ENCODE measurements at regions not wholly inside any gene's neighbourhood (a gene's known extent, or its start where the extent isn't known, plus 50 kb on each side); places are given as distances from the start of the nearest gene placed in this dataset.
A peak's percentile ranks its signal among the peaks of the same experiment; 100 is the strongest.

- Histone ChIP-seq H3K27me3 (no peaks in the 10 kb centered on the region), H4K20me1 (no peaks in the 10 kb centered on the region), H3K4me2 (peak overlapping the region in 1 of 11 experiments; percentile 65; a peak in 4 of 22 replicates), H3K36me3 (no peaks in the 10 kb centered on the region), H3K4me3 (no peak overlapping the region), H3K27ac (no peak overlapping the region), H3K4me1 (peaks cover 0 to 44% (median 31%) of the 10 kb centered on the region in 10 experiments; a peak in 14 of 20 replicates), H3K9me3 (replicated peaks in 1 of 11) (peaks cover 3 to 31% (median 25%) of the 10 kb centered on the region in 11 experiments; a peak in 19 of 22 replicates), H3K9ac (no peak overlapping the region)
- no peak for TF ChIP-seq Cebpa-rat (IDR thresholded peaks at IDR 0.05)
Observed at GRCh38 chr2:118697781-118698180, 149.7 kb downstream of the EN1 start.

GRCh38 chr2:118696786-118697465 is 150.5 kb downstream of the EN1 start:
- TF ChIP-seq Cebpa-rat (IDR thresholded peaks at IDR 0.05) = no peak
- peaks cover 0 to 44% (median 31%) of the 10 kb centered on the region in 10 experiments; a peak in 14 of 20 replicates for H3K4me1 ChIP-seq
- no peak overlapping the region for H3K27ac ChIP-seq
- peaks cover 12 to 38% (median 31%) of the 10 kb centered on the region in 11 experiments; a peak in 19 of 22 replicates for H3K9me3 ChIP-seq (replicated peaks in 1 of 11)
- H3K27me3 ChIP-seq = no peaks in the 10 kb centered on the region
- H4K20me1 ChIP-seq = no peaks in the 10 kb centered on the region
- H3K4me3 ChIP-seq = no peak overlapping the region
- no peaks in the 10 kb centered on the region for H3K36me3 ChIP-seq
- no peak overlapping the region for H3K9ac ChIP-seq
- peak overlapping the region in 7 of 11 experiments; percentile 1 to 54 (median 30); a peak in 10 of 22 replicates for H3K4me2 ChIP-seq

GRCh38 chr2:118693287-118693822 is 154.1 kb downstream of the EN1 start:
- Histone ChIP-seq H3K9ac (no peak overlapping the region), H3K36me3 (no peaks in the 10 kb centered on the region), H3K27ac (no peak overlapping the region), H3K27me3 (no peaks in the 10 kb centered on the region), H3K9me3 (replicated peaks in 1 of 11) (peaks cover 32 to 58% (median 53%) of the 10 kb centered on the region in 11 experiments), H4K20me1 (no peaks in the 10 kb centered on the region), H3K4me3 (no peak overlapping the region), H3K4me2 (no peak overlapping the region), H3K4me1 (peaks cover 0 to 23% (median 13%) of the 10 kb centered on the region in 10 experiments; a peak in 14 of 20 replicates)
- TF ChIP-seq Cebpa-rat (IDR thresholded peaks at IDR 0.05) = no peak

GRCh38 chr2:118689874-118690273 is 157.6 kb downstream of the EN1 start:
- H3K4me3 ChIP-seq = no peak overlapping the region
- no peaks in the 10 kb centered on the region for H4K20me1 ChIP-seq
- no peak for TF ChIP-seq Cebpa-rat (IDR thresholded peaks at IDR 0.05)
- no peaks in the 10 kb centered on the region for H3K4me1 ChIP-seq
- no peak overlapping the region for H3K27ac ChIP-seq
- H3K4me2 ChIP-seq = no peak overlapping the region
- no peaks in the 10 kb centered on the region for H3K27me3 ChIP-seq
- peaks cover 31 to 54% (median 44%) of the 10 kb centered on the region in 11 experiments for H3K9me3 ChIP-seq (replicated peaks in 1 of 11)
- no peak overlapping the region for H3K9ac ChIP-seq
- H3K36me3 ChIP-seq = no peaks in the 10 kb centered on the region

GRCh38 chr2:118689456-118689855 is 158.0 kb downstream of the EN1 start:
- H3K36me3 ChIP-seq = no peaks in the 10 kb centered on the region
- no peak overlapping the region for H3K4me2 ChIP-seq
- H3K9me3 ChIP-seq (replicated peaks in 1 of 11) = peaks cover 27 to 49% (median 42%) of the 10 kb centered on the region in 11 experiments
- no peak overlapping the region for H3K4me3 ChIP-seq
- H3K4me1 ChIP-seq = no peaks in the 10 kb centered on the region
- no peak overlapping the region for H3K27ac ChIP-seq
- no peak for TF ChIP-seq Cebpa-rat (IDR thresholded peaks at IDR 0.05)
- H3K27me3 ChIP-seq = no peaks in the 10 kb centered on the region
- H4K20me1 ChIP-seq = no peaks in the 10 kb centered on the region
- no peak overlapping the region for H3K9ac ChIP-seq

- Histone ChIP-seq H3K4me1 (no peaks in the 10 kb centered on the region), H3K4me3 (no peak overlapping the region), H3K9me3 (replicated peaks in 1 of 11) (peaks cover 25 to 47% (median 41%) of the 10 kb centered on the region in 11 experiments), H3K36me3 (no peaks in the 10 kb centered on the region), H3K27ac (no peak overlapping the region), H3K9ac (no peak overlapping the region), H3K27me3 (no peaks in the 10 kb centered on the region), H3K4me2 (no peak overlapping the region), H4K20me1 (no peaks in the 10 kb centered on the region)
- TF ChIP-seq Cebpa-rat (IDR thresholded peaks at IDR 0.05) = no peak
Observed at GRCh38 chr2:118689033-118689432, 158.4 kb downstream of the EN1 start.

GRCh38 chr2:118687698-118688097 is 159.8 kb downstream of the EN1 start:
- no peaks in the 10 kb centered on the region for H3K4me1 ChIP-seq
- H3K9ac ChIP-seq = no peak overlapping the region
- peaks cover 22 to 36% (median 29%) of the 10 kb centered on the region in 11 experiments for H3K9me3 ChIP-seq (replicated peaks in 1 of 11)
- no peaks in the 10 kb centered on the region for H3K36me3 ChIP-seq
- TF ChIP-seq Cebpa-rat (IDR thresholded peaks at IDR 0.05) = no peak
- H3K27me3 ChIP-seq = no peaks in the 10 kb centered on the region
- H3K27ac ChIP-seq = no peak overlapping the region
- no peak overlapping the region for H3K4me2 ChIP-seq
- no peak overlapping the region for H3K4me3 ChIP-seq
- no peaks in the 10 kb centered on the region for H4K20me1 ChIP-seq

GRCh38 chr2:118687192-118687591 is 160.3 kb downstream of the EN1 start:
- TF ChIP-seq Cebpa-rat (IDR thresholded peaks at IDR 0.05) = no peak
- Histone ChIP-seq H3K9ac (no peak overlapping the region), H3K4me1 (no peaks in the 10 kb centered on the region), H3K27me3 (no peaks in the 10 kb centered on the region), H3K36me3 (no peaks in the 10 kb centered on the region), H4K20me1 (no peaks in the 10 kb centered on the region), H3K4me3 (no peak overlapping the region), H3K27ac (no peak overlapping the region), H3K4me2 (no peak overlapping the region), H3K9me3 (replicated peaks in 1 of 11) (peaks cover 17 to 31% (median 24%) of the 10 kb centered on the region in 11 experiments)

GRCh38 chr2:118686346-118686745 is 161.1 kb downstream of the EN1 start:
- Histone ChIP-seq H4K20me1 (no peaks in the 10 kb centered on the region), H3K4me1 (no peaks in the 10 kb centered on the region), H3K27ac (no peak overlapping the region), H3K27me3 (no peaks in the 10 kb centered on the region), H3K4me3 (no peak overlapping the region), H3K4me2 (no peak overlapping the region), H3K9ac (no peak overlapping the region), H3K36me3 (no peaks in the 10 kb centered on the region), H3K9me3 (replicated peaks in 1 of 11) (peaks cover 9 to 22% (median 18%) of the 10 kb centered on the region in 11 experiments)
- no peak for TF ChIP-seq Cebpa-rat (IDR thresholded peaks at IDR 0.05)

GRCh38 chr2:118683460-118683859 is 164.0 kb downstream of the EN1 start:
- no peak for TF ChIP-seq Cebpa-rat (IDR thresholded peaks at IDR 0.05)
- no peaks in the 10 kb centered on the region for H3K36me3 ChIP-seq
- peaks cover 9 to 18% (median 14%) of the 10 kb centered on the region in 10 experiments for H3K4me1 ChIP-seq
- no peaks in the 10 kb centered on the region for H3K9me3 ChIP-seq (replicated peaks in 1 of 11)
- H3K4me2 ChIP-seq = no peak overlapping the region
- H3K27me3 ChIP-seq = no peaks in the 10 kb centered on the region
- no peaks in the 10 kb centered on the region for H4K20me1 ChIP-seq
- no peak overlapping the region for H3K27ac ChIP-seq
- no peak overlapping the region for H3K9ac ChIP-seq
- H3K4me3 ChIP-seq = no peak overlapping the region
